ENCODE measurements at regions not wholly inside any gene's neighbourhood (a gene's known extent, or its start where the extent isn't known, plus 50 kb on each side); places are given as distances from the start of the nearest gene placed in this dataset.

DNA sequence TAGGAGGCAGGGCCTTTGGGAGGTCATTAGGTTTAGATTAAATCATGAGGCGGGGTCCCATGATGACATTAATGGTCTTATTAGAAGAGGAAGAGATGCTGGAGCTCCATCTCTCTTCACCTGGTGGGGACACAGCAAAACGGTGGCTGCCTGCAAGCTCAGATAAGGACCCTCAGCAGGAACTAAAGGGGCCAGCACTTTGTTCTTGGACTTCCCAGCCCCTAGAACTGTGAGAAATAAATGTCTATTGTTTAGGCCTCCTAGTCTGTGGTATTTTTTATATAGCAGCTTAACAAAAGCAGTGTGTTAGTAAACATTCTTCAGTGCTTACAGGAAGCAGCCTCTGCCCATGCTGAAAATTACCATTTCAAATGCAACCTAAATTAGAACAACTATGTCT lies 157.6 kb downstream of the FOXA2 start:
- no peak for TF ChIP-seq YY1 (IDR thresholded peaks at IDR 0.05; ENCODE audit: insufficient read depth, insufficient read length)
- TF ChIP-seq ZNF274 (IDR thresholded peaks at IDR 0.05; ENCODE audit: low read depth, low read length): no peak
